GM19468 (cell line): ENCODE measurements at regions not wholly inside any gene's neighbourhood (a gene's known extent, or its start where the extent isn't known, plus 50 kb on each side); places are given as distances from the start of the nearest gene placed in this dataset.

Experiments used
- ATAC-seq: cut with Tn5 transposase; IDR thresholded peaks from one replicate; pipeline ENCODE4 v1.9.1; 2021; ENCODE audit warnings: mild to moderate bottlenecking, moderate library complexity, moderate number of reproducible peaks; ENCODE audit not compliant: unreplicated experiment; ENCODE audit errors: extremely low read depth

DNA sequence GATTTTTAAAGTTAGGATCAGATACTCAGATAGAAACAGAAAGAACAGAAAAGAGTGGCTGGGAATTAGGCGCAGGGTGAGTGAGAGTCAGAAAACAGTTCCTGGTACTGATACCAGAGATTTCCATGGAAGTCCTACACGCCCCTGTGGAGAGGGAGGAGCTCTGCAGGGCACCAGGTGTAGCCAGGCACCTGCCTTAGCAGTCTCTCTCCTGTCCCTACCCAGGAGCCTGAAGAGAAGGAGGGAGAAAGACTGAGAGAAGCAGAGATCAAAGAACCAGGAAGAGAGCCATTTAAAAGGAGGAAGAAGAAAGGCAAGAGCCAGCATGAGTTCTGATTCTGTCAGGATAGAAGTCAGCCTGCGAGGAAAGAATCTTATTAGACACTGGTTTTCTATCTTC lies 65.0 kb downstream of the CBLN1 start:
- ATAC-seq = no peak

DNA sequence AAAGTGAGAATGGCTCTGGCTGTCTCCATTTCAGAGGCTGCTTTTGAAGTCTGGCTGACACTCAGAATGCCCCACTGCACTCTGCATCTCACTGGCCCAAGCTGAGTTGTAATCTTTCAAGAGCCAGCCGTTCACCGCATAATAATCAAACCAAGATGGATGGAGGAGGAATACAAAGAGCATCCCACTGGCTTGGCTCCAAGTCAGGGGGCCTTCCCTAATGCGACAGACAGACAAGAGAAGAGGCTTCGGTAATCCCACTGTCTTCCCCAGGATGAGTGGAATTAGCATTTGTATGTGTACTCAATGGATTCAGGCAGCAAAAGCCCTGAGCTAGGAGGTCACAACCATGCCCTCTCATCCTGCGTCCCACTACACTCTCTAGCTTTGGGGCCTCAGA lies 68.0 kb downstream of the CBLN1 start:
- ATAC-seq = no peak

DNA sequence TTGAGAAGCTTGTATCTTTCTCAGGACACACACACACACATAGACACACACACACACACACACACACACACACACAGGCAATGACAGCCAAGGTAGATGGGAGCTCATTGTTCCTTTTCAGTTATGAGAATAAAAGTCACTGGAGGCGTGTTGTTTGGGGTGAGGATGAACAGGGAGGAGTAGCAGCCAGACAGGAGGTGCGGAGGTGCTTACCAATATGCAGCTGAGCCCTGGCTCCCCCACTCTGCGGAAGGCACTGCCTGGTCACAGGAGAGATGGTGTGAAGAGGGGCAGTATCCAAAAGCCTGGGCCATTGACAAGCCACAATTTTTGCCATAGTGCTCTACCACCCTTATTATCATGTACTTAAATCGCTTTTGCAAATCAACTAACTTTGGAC lies 77.4 kb downstream of the CBLN1 start:
- no peak for ATAC-seq

DNA sequence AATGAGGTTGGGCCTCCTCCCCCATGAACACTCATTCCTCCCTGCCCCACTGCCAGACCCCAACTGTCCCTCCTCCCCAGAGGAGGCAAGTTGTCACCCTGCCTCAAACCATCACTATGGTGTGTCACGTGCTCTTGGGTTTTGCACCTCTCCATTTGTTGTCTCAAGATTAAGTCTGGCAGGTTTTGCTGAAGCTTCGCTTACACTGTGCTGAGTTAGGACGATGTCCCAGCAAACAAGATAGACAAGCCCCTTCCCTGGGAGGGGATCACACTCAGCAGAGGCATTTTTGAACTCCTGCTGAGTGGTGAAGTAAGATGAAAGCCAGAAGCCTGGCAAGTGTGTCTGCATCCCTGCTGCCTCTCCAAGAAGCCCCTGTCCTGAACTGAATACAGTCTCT lies 78.3 kb downstream of the CBLN1 start:
- ATAC-seq = no peak

DNA sequence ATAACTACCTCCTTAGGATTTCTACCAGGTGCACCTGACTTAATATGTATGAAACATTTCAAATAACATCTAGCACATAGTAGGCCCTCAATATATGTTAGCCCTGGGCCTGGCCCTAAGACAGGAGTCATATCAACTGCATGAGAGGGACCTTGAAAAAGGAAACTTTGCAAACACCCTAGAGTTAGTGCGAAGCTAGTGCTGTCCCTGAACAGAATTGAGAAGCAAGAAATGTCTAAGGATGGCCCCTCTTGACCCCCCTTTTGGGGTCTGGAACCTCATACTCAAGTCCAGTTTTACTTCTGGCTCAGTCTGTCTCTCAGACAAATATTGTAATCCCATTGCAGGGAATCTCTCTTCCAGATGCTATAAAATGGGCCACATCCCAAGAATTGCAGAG lies 80.5 kb downstream of the CBLN1 start:
- no peak for ATAC-seq

DNA sequence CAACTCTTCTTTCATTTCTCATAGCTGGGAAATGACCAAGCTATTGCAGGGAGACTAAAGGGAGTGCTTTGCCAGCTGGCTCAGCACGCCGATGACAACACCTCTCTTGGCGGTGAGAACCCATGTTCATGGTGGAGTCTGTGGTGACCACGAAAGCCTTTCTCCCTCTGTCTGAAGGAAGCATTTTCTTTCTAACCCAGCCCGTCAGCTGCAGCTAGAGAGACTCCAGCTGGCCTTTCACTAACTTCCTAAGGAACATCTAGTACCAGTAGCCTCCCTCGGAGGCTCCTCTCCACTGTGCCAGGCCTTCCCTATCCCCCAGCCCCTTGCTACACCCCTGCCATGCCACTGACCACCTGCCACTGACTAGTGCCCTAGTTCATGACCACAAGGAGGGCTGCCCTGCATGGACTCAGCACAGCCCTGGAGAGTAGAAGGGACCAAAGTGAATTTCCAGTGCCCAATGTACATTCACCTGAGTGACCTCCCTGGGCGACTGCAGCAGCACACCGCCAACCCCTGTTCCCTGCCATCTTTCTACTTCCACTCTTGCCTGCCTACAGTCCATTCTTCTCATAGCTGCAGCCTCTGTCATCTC lies 81.3 kb downstream of the CBLN1 start:
- no peak for ATAC-seq

DNA sequence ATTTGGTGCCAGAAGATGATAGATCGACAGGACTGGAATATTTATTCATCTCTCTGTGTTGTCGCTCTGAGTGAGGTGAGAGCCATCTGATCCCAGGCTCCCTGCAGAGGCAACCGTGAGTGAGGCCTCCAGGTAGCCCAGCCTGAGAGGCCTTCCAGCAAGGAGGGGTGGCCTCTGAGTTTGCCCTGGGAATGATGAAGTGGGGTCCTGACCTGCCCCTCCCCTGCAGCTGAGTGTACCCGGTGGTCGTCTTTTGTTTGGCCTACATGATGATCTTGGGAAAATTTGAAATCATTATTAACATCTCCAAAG lies 86.4 kb downstream of the CBLN1 start:
- ATAC-seq = no peak

DNA sequence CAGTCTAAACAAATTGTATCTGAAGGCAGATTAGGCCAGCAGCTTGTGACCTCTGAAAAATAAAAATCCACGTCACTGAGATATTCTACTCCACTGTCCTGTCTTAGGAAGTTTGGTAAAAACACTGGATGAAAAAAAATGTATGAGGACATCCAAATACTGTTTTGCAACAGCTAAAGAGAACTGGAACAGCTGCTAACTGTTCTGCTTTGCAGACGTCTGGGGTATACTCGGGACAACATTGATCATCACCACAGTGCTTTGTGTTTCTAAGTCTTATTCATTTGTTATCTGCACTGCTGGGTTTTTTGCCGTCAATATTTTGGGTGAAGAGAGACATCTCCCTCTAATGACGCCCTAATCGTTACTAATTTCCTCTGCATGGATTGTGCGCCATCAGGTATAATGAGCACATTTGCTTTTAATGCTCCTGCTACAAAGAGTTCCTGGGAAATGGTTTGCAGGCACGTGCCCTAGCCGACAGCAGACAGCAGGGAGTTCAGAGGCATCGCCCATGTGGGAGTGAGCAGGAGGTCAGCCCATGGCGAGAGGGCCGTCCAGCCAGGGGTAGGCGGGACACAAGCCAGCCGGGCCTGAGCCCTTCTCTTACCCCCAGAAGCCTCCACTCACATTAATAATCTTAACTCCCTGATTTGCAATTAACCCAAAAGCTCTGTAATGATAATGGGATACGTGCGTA lies 87.0 kb downstream of the CBLN1 start:
- no peak for ATAC-seq

DNA sequence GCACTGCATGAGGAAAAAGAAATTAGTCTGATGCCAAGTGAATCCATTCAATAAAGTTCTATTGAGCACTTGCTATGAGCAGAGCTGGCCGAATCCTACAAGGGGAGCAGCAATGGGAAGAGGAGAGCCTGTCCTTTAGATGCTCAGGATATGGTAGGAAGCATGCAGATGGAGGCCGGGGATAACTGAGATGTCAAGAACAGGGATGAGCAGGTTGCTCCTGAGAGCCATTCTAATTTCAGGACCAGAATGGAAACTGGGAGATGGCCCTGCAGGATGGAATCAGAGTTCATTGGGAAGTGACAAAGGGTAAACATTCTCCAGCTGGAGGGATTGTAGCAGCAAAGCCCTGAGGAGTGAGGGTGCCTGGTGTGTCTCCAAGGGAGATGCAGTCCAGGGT lies 88.0 kb downstream of the CBLN1 start:
- no peak for ATAC-seq

DNA sequence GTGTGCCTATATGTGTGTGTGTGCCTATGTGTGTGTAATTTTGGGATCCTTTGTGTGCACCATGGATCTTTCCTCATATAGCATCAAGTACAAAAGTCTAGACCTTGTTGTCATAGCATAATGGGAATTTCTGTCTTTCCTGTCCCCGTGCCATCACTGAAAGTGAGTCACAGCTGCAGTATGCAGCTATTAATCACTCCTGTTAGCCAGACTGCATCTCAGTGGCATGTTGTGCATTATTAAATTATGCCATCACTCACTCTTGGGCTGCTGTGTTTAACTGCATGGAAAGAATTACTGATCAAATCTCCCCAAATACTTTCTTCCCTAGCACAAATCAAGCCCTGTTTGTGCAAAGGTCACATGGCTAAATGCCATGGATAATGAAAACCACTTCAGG lies 92.4 kb downstream of the CBLN1 start:
- ATAC-seq = no peak

DNA sequence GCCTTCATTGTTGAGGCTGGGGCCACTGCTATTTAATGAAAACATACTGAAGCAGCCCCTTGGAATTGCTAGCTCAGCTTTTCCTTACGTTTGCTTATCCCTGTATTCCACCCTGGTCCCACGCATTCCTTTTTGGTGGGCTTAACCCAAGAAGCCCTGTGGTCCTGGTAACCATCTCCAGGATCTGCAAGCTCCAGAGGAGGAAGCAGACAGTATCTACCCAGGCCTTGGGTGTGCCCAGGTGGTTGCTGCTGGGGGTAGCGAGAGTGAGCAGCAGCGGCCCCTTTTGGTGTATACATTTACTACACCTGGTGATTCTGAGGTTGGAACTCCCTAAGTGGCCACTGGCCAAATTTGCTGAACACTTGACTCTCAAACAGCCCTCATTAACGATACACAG lies 97.7 kb downstream of the CBLN1 start:
- ATAC-seq = no peak

DNA sequence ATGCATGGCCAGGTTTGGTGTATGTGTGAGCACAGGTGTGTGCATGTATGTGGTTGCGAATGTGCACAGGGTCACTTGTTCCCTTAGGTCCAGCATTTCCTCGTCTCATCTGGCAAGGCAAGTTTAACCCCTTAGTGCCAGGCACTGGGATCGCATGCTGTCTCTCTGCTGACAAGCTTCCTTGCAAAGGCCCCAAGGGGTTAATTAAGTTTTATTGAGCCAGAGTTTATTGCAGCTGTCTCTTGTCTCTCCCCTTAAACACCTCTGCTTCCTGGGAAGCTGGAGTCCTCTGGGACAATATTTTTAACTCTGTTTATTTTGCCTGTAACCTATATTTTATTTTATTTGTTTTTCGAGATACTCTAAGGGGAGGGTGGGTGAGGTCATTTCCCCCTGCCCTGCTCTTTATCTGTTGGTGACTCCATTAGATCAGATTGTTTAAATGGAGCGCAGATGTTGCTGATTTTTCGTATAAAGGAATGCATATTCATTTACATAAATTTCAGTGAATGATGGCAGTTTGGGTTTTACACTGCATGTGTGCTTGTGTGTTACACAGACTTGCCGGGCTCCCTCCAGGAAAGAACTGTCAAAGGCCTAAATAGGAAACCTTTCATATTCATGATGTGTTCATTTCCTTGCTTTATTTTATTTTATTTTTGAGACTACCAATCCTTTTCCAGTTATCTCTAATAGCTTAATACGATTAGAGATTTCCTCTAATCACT lies 99.7 kb downstream of the CBLN1 start:
- no peak for ATAC-seq

DNA sequence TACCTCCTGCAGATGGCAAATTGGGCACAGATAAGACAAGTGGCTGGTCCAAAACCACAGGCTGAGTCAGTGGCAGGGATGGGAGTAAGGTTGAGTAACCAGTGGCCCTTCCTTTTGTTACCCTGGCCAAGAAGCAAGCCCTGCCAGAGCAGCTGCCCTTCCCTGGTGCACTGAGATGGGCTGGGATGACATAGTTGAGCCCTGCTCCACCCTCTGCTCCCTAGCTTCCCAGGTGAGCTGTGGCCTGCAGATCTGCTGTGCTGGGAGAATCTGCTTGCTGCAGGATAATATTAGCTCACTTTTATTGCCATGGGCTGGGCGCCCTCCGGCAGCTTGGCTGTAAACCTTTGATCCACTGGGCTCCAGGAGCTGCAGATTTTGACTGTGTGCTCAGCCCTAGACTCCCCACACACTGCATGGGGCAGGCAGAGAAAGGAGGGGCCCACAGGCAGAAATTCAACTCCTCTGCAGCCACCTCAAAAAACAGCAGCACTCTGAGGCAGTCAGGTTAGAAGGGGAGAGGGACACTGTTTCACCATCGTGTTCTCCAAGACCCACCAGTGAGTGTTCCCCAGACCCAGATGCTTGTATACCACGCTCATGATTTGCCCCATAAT lies 101.8 kb downstream of the CBLN1 start:
- no peak for ATAC-seq

DNA sequence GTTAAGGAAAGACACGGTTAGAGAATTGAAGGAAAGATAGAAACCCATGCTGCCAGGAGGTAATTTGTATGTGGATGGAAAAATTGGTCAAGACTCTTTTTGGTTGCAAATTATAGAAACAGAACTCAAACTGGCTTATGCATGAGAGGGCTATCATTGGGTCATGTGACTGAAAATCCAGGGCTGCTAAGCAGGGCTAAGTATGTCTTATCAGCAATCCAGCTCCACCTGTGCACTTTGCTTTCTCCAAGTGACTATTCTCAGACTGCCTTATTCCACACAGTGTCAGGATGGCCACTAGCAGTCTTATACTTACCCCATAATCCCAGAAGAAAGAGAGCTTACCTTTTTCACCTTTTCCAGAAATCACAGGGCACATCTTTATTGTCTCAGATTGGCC lies 113.5 kb downstream of the CBLN1 start:
- no peak for ATAC-seq

DNA sequence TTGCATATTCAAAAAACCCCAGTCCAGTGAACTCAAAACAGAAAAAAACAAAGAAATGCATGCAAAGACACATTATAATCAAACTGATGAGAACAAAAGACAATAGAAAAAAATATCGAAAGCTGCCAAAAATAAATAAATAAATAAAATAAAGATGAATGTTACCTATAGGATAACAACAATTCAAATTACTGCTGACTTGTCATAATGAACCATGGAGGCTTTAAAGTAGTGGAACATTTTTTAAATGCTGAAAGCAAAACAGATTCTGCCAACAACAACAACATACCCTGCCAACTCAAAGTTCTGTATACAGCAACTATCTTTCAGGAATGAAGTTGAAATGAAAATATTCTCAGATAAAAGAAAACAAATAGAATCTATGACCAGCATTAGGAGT lies 116.6 kb downstream of the CBLN1 start:
- ATAC-seq = no peak

DNA sequence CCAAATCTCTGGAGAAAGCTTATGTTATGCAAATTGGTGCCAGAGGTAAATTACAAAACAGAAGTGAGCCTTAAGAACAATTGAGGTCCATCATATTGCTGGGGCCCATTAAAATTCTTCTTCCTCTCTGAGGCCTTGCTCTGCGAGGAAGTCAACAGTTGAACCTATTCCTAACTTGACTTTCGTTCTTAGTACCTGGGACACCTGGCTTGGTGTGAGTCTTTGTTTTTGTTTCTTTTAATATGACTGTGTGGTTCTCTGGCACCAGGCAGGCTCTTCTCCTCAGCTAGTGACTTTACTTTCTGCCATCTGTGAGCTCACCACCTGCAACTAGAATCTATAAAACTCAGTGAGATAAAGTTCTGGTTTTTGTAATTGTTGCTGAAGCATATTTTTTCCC lies 120.4 kb downstream of the CBLN1 start:
- ATAC-seq = no peak

DNA sequence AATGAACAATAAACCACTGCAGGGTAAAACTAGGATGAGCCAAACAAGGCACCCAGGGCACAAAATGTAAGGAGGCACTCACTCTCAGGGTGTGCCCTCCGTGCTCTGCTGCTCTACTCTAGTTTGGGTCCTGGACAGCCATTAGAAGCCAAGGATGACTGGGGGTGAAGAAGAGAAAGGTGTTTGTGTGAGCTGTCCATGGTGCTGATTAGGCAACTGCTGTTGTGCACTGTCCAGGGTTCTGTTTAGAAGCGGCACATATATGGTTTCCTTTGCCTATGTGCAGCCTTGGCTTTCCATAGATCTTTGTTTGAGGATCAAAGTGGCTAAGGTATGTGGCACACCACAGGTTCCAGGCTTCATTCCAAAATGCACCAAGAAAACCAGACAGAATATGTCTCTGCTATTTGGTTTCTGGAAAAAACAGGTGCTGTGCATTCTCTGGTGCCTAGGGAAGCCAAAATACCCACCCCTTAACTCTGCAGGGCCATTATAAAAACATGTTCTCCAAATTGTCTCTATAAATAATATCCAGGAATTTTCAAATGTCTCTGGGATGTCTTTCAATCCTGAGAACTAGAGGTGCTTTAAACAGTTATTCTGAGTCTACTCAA lies 123.5 kb downstream of the CBLN1 start:
- no peak for ATAC-seq

DNA sequence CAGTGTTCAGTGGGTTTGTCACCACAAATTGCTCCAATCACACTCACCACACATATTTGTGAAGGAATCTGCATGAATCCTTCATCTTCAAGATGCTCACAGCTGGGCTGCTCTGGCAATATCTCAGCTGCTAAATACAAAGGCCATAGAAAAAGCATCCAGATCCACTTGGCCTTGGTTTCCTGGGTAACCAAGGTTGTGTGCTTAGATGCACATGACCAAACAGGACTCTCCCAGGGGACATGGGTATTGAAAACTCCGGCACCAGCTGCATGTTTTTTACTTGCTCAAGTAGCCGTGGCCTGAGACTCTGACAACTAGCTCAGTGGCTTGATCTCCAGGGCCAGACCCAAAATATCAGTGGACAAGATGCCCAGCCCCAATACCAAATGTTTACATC lies 131.3 kb downstream of the CBLN1 start:
- no peak for ATAC-seq

DNA sequence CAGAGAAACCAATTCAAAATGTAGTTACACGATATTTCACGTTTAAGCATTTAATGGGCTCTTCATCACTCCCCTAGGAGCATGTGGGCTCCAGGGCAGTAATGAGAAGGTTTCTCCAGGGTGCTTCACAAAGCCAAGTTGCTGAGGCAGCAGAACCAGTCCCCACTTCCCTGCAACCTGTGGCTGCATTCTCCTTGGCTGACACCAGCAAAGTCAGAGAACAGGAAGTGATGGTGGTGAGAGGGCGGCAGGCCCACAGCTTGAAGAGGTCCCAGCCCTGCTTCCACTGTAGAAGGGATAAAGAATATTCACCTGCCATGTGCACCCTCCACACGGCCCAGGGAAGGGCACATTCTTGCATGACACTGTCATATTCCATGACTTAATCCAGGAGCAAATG lies 133.2 kb downstream of the CBLN1 start:
- ATAC-seq = no peak

DNA sequence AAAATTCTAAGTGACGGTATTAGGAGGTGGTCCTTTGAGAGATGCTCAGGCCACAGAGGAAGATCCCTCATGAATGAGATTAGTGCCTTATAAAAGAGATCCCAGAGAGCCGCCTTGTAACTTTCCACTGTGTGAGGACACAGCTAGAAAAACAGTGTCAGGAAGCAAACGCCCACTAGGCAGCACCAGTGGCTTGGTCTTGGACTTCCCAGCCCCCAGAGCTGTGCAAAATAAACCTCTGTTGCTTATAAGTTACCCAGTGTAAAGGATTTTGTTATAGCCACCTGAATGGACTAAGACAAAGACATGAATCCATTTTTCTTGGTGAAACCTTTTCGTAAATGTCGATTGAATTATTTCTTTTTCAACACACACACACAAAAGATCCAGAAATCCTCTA lies 141.0 kb downstream of the CBLN1 start:
- ATAC-seq = no peak

DNA sequence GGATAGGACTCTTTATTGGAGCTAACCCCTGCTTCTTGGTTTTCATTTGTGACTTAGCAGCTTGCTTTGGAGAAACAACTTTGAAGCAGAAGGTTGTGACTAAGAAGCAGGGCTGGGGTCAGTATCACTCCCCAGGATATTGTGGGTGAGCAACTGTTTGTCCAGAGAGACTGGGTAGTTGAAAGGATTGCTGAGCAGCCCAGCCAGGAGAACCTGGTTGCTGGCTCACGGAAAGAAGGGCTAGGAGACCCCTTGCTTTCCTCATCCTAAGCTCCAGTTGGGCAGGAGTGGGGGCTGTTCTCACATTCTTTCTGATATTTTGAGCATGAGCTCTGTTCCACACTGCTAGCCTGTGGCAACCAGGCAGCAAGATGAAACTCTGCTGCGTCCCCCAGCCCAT lies 151.2 kb downstream of the CBLN1 start:
- no peak for ATAC-seq
